ENCODE measurements at regions not wholly inside any gene's neighbourhood (a gene's known extent, or its start where the extent isn't known, plus 50 kb on each side); places are given as distances from the start of the nearest gene placed in this dataset.
"Not testable (repeated sequence)": the region's sequence is repeated elsewhere in the genome, so short reads cannot be mapped to it uniquely, and the experiment has no call there.

DNA sequence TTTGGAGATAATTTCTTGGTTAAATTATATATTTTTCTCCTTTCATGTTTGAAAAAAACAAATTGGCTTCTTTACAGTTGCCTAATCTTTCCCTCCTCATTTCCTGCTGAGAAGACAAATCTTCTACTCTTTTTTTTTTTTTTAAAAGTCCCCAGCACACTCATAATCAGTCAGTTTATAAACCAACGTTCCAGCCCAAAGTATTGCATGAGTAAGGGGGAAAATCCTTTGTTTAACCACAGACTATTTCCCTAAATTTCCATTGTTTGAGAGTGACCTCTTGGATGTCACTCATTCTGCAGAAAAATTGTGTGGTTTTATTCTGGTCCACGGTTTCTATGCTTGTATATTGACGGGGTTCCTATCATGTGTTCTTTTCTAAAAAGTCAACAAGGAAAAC, 55.1 kb upstream of the TLR4 start:
- DNase-seq (ENCODE audit: low read depth) = no peak
- TF ChIP-seq, protein P1, sequence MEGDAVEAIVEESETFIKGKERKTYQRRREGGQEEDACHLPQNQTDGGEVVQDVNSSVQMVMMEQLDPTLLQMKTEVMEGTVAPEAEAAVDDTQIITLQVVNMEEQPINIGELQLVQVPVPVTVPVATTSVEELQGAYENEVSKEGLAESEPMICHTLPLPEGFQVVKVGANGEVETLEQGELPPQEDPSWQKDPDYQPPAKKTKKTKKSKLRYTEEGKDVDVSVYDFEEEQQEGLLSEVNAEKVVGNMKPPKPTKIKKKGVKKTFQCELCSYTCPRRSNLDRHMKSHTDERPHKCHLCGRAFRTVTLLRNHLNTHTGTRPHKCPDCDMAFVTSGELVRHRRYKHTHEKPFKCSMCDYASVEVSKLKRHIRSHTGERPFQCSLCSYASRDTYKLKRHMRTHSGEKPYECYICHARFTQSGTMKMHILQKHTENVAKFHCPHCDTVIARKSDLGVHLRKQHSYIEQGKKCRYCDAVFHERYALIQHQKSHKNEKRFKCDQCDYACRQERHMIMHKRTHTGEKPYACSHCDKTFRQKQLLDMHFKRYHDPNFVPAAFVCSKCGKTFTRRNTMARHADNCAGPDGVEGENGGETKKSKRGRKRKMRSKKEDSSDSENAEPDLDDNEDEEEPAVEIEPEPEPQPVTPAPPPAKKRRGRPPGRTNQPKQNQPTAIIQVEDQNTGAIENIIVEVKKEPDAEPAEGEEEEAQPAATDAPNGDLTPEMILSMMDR (conservative IDR thresholded peaks at IDR 0.05; ENCODE audit: low read length) = no peak
- no peak overlapping the region for H3K4me3 ChIP-seq (ENCODE audit: low read length)

GRCh38 chr9:117644932-117645636, 59.1 kb upstream of the TLR4 start:
- H3K4me3 ChIP-seq (ENCODE audit: low read length) = peak overlapping the region; percentile 34
- TF ChIP-seq, protein P1 (conservative IDR thresholded peaks at IDR 0.05; ENCODE audit: low read length) = no peak
- peak; percentile 2 for DNase-seq (ENCODE audit: low read depth)

DNA sequence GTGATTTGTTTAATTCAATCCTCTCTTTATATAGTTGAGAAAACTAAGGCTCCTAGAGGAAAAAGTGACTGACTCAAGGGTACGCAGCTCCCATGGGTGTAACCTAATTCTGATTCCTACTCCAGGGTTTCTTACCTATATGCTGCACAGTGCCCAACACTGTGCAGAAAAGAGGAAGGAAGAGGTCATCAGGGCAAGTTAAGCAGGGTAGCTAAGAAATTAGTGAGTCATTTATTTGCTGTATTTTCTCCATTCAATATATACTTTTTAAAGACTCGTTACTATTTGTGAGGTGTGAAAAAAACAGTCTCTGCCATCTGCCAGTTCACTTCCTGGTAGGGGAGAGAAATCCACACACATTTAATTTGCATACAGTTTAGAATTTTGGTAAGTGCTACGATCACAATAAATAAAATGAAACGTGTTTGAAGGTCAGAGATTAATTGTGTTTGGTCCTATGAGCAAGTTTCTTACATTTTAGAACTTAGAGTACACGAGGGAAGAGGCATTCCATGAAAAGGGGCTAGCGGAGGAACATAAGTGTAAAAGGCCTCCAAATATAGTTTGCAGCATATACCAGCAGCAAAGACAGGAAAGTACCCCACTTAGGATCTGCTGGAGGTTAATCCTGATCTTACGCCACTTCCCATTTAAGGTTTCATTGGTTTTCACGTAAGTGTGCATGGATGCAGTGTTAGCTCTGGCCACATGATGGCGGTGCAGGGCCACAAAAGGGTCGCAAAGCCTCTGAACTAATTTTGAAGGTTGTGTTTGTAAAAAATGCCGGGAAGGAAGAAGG, 59.9 kb upstream of the TLR4 start:
- peak; percentile 64 for DNase-seq (ENCODE audit: low read depth)
- TF ChIP-seq, protein P1 (conservative IDR thresholded peaks at IDR 0.05; ENCODE audit: low read length) = peak; percentile 99
- peak overlapping the region; percentile 34 for H3K4me3 ChIP-seq (ENCODE audit: low read length)

GRCh38 chr9:117643288-117643654, 60.9 kb upstream of the TLR4 start:
- H3K4me3 ChIP-seq (ENCODE audit: low read length) = no peak overlapping the region
- TF ChIP-seq, protein P1 (conservative IDR thresholded peaks at IDR 0.05; ENCODE audit: low read length) = no peak
- DNase-seq (ENCODE audit: low read depth) = no peak

GRCh38 chr9:117642571-117643287, 61.5 kb upstream of the TLR4 start:
- H3K4me3 ChIP-seq (ENCODE audit: low read length); DNase-seq (ENCODE audit: low read depth): not testable (repeated sequence)

- TF ChIP-seq, protein P1 (conservative IDR thresholded peaks at IDR 0.05; ENCODE audit: low read length) = no peak
- no peak for DNase-seq (ENCODE audit: low read depth)
- H3K4me3 ChIP-seq (ENCODE audit: low read length) = no peak overlapping the region
Measured at GRCh38 chr9:117636681-117637080, 67.5 kb upstream of the TLR4 start.

- DNase-seq (ENCODE audit: low read depth) = no peak
- no peak overlapping the region for H3K4me3 ChIP-seq (ENCODE audit: low read length)
- TF ChIP-seq, protein P1 (conservative IDR thresholded peaks at IDR 0.05; ENCODE audit: low read length) = no peak
Measured at GRCh38 chr9:117625154-117625553, 79.0 kb upstream of the TLR4 start.
